ENCODE measurements at regions not wholly inside any gene's neighbourhood (a gene's known extent, or its start where the extent isn't known, plus 50 kb on each side); places are given as distances from the start of the nearest gene placed in this dataset.

- Histone ChIP-seq H3K9me3 (replicated peaks; ENCODE audit: control insufficient read depth, insufficient read depth, low read length) (no peaks in the 10 kb centered on the region), H3K27ac (ENCODE audit: insufficient read depth, low read depth, low read length) (no peak overlapping the region), H3K9me1 (replicated peaks; ENCODE audit: control insufficient read depth, extremely low read depth, insufficient read depth, low read length) (no peaks in the 10 kb centered on the region), H2AFZ (ENCODE audit: low read depth, low read length) (no peak overlapping the region), H3K4me1 (ENCODE audit: control insufficient read depth, extremely low read depth, insufficient read depth, low read length) (no peaks in the 10 kb centered on the region), H3K36me3 (ENCODE audit: control insufficient read depth in 2 of 2, extremely low read depth in 1 of 2, insufficient read depth in 2 of 2, low read length in 2 of 2) (no peaks in the 10 kb centered on the region), H3K27me3 (ENCODE audit: control insufficient read depth in 2 of 2, insufficient read depth in 2 of 2, low read length in 2 of 2) (no peaks in the 10 kb centered on the region), H3K9ac (replicated peaks; ENCODE audit: extremely low read depth, insufficient read depth, low read length) (no peak overlapping the region), H3K79me2 (ENCODE audit: control insufficient read depth, insufficient read depth, low read length) (no peaks in the 10 kb centered on the region), H4K20me1 (replicated peaks; ENCODE audit: control insufficient read depth, extremely low read depth, insufficient read depth, low read length) (no peaks in the 10 kb centered on the region), H3K4me2 (ENCODE audit: insufficient read depth, low read length) (no peak overlapping the region), H3K4me3 (replicated peaks in 1 of 3; ENCODE audit: insufficient read depth in 1 of 3, low read depth in 1 of 3, low read length in 3 of 3) (no peak overlapping the region)
- DNase-seq (ENCODE audit: low read depth, low spot score), result no peak
- TF ChIP-seq MAX (IDR thresholded peaks at IDR 0.05; ENCODE audit: insufficient read depth, insufficient read length) (no peak), FOS (IDR thresholded peaks at IDR 0.05; ENCODE audit: borderline replicate concordance, insufficient read depth, low read length) (no peak)
- FAIRE-seq, result no peak
- ChIA-PET CTCF (no interaction called here), POLR2A (no interaction called here)
- intact Hi-C loops (cut with micrococcal nuclease), result no loop called here
- dilution Hi-C loops (cut with MboI; ENCODE audit: extremely low pct_ligation_motif_present, low sequenced_read_pairs), result no loop called here
- no TSS peak for BruUV-seq (replicated peaks)
Observed at GRCh38 chr11:119977881-119978280, 160.0 kb downstream of the TRIM29 start.

GRCh38 chr11:119977561-119977860, 160.4 kb downstream of the TRIM29 start:
- BruUV-seq (replicated peaks), result no TSS peak
- H3K36me3 ChIP-seq (ENCODE audit: control insufficient read depth in 2 of 2, extremely low read depth in 1 of 2, insufficient read depth in 2 of 2, low read length in 2 of 2), result no peaks in the 10 kb centered on the region
- no peaks in the 10 kb centered on the region for H3K27me3 ChIP-seq (ENCODE audit: control insufficient read depth in 2 of 2, insufficient read depth in 2 of 2, low read length in 2 of 2)
- H3K27ac ChIP-seq (ENCODE audit: insufficient read depth, low read depth, low read length), result no peak overlapping the region
- ChIA-PET CTCF (no interaction called here), POLR2A (no interaction called here)
- no peaks in the 10 kb centered on the region for H4K20me1 ChIP-seq (replicated peaks; ENCODE audit: control insufficient read depth, extremely low read depth, insufficient read depth, low read length)
- FAIRE-seq (no peak), DNase-seq (ENCODE audit: low read depth, low spot score) (no peak)
- no peaks in the 10 kb centered on the region for H3K9me3 ChIP-seq (replicated peaks; ENCODE audit: control insufficient read depth, insufficient read depth, low read length)
- intact Hi-C loops (cut with micrococcal nuclease) (no loop called here), dilution Hi-C loops (cut with MboI; ENCODE audit: extremely low pct_ligation_motif_present, low sequenced_read_pairs) (no loop called here)
- no peak overlapping the region for H3K4me3 ChIP-seq (replicated peaks in 1 of 3; ENCODE audit: insufficient read depth in 1 of 3, low read depth in 1 of 3, low read length in 3 of 3)
- no peak for TF ChIP-seq POLR2A (IDR thresholded peaks at IDR 0.05; ENCODE audit: low read depth, low read length)
- no peaks in the 10 kb centered on the region for H3K9me1 ChIP-seq (replicated peaks; ENCODE audit: control insufficient read depth, extremely low read depth, insufficient read depth, low read length)
- no peak overlapping the region for H2AFZ ChIP-seq (ENCODE audit: low read depth, low read length)
- no peak overlapping the region for H3K9ac ChIP-seq (replicated peaks; ENCODE audit: extremely low read depth, insufficient read depth, low read length)
- H3K4me1 ChIP-seq (ENCODE audit: control insufficient read depth, extremely low read depth, insufficient read depth, low read length), result no peaks in the 10 kb centered on the region
- H3K4me2 ChIP-seq (ENCODE audit: insufficient read depth, low read length), result no peak overlapping the region
- H3K79me2 ChIP-seq (ENCODE audit: control insufficient read depth, insufficient read depth, low read length), result no peaks in the 10 kb centered on the region

Data from endothelial cell of umbilical vein (primary cell).